Thyroid gland (tissue), 4 donors: ENCODE measurements at regions not wholly inside any gene's neighbourhood (a gene's known extent, or its start where the extent isn't known, plus 50 kb on each side); places are given as distances from the start of the nearest gene placed in this dataset.

ENCODE experiments used
- POLR2A ChIP-seq, 2 donors: fragments of 450-650 bp; IDR thresholded peaks; one replicate each; pipeline ENCODE4 v1.6.1; 2017; ENCODE audit warnings: antibody characterized with exemption in 2 of 2, mild to moderate bottlenecking in 2 of 2, moderate library complexity in 1 of 2
- TF ChIP-seq, protein P1 (sequence below), 6 experiments: fragments of 200-600 bp in 3 of 6; fragments of 450-650 bp in 3 of 6; sonication (generic) in 3 of 6; IDR thresholded peaks; one replicate each; pipeline ENCODE4 v1.5.1; 2016 to 2019; ENCODE audit warnings: antibody characterized with exemption in 6 of 6, mild to moderate bottlenecking in 2 of 6, inconsistent platforms in 1 of 6, moderate library complexity in 1 of 6

DNA sequence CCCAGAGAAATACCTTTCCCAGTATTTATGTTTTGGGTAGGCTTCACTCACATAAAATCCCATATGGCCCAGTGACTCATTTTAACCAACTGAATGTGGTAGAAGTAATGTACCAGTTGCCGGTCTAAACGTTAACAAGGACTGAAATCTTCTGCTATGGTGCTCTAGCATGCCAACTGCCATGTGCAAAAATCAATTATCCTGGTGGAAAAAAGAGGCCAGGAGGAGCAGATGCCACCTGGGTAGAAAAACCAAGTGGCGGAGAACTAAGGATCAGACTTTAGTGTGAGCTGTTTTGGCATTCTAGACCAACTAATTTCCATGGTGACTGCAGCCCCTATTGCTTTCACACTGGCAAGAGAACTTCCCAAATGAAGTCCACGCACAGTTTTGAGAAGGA, 1660.7 kb upstream of the ADGRL3 start:
- TF ChIP-seq, protein P1, sequence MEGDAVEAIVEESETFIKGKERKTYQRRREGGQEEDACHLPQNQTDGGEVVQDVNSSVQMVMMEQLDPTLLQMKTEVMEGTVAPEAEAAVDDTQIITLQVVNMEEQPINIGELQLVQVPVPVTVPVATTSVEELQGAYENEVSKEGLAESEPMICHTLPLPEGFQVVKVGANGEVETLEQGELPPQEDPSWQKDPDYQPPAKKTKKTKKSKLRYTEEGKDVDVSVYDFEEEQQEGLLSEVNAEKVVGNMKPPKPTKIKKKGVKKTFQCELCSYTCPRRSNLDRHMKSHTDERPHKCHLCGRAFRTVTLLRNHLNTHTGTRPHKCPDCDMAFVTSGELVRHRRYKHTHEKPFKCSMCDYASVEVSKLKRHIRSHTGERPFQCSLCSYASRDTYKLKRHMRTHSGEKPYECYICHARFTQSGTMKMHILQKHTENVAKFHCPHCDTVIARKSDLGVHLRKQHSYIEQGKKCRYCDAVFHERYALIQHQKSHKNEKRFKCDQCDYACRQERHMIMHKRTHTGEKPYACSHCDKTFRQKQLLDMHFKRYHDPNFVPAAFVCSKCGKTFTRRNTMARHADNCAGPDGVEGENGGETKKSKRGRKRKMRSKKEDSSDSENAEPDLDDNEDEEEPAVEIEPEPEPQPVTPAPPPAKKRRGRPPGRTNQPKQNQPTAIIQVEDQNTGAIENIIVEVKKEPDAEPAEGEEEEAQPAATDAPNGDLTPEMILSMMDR (IDR thresholded peaks at IDR 0.05) = no peak
- TF ChIP-seq POLR2A (IDR thresholded peaks at IDR 0.05) = no peak
